ENCODE measurements at regions not wholly inside any gene's neighbourhood (a gene's known extent, or its start where the extent isn't known, plus 50 kb on each side); places are given as distances from the start of the nearest gene placed in this dataset.

DNA sequence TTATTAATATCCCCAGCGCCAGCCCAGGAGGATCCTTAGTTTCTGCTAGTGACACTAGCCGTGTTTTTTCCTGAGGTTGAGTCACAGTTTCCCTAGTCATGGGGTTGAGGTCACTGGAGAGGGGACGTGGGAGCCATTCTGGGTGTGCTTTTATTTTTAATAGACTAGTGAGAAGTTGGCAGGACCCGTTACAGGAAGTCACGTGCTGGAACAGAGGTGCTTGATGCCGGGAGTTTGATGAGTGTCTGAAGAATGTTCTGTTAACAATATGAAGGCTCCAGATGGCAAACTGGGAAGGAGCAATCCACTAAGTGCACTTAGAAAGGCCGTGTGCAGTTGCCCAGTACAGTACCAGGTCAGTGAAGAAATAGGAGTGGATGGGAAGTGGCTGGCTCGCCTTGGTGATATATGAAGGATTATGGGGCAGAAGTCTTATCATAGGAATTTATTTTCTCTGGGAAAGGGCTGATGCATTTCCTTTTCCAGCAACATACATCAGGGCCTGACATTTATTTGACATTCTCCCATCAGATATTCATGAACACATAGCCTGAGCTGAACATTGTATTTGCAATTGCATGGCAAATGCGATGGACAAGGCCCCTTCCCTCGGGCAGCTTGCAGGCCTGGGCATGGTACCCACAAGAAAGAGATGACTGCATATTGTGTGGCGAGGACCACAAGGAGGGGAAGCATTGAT lies 291.8 kb downstream of the FBXW7 start:
- H3K27ac ChIP-seq = peak overlapping the region in 1 of 2 donors; percentile 45

GRCh38 chr4:152243206-152243605 lies 292.7 kb downstream of the FBXW7 start:
- TF ChIP-seq CTCF (IDR thresholded peaks at IDR 0.05) = no peak
- no peaks in the 10 kb centered on the region for H3K9me3 ChIP-seq
- no peaks in the 10 kb centered on the region for H3K36me3 ChIP-seq
- no peaks in the 10 kb centered on the region for H3K27me3 ChIP-seq
- DNase-seq (ENCODE audit: low spot score) = no peak
- peak overlapping the region in 1 of 2 donors; percentile 45 for H3K27ac ChIP-seq
- peaks cover 0 to 15% of the 10 kb centered on the region in 2 donors for H3K4me1 ChIP-seq
- no peak overlapping the region for H3K4me3 ChIP-seq

More for the DNA sequence above, 291.8 kb downstream of the FBXW7 start:
- Histone ChIP-seq H3K36me3 (no peaks in the 10 kb centered on the region), H3K9me3 (no peaks in the 10 kb centered on the region), H3K4me3 (no peak overlapping the region), H3K4me1 (peaks cover 0 to 15% of the 10 kb centered on the region in 2 donors), H3K27me3 (no peaks in the 10 kb centered on the region)
- no peak for TF ChIP-seq CTCF (IDR thresholded peaks at IDR 0.05)
- peak; percentile 82 for DNase-seq (ENCODE audit: low spot score)

- DNase-seq (ENCODE audit: low spot score) = no peak
- H3K27ac ChIP-seq = no peak overlapping the region
- H3K4me3 ChIP-seq = no peak overlapping the region
- no peaks in the 10 kb centered on the region for H3K27me3 ChIP-seq
- peaks cover 0 to 15% of the 10 kb centered on the region in 2 donors for H3K4me1 ChIP-seq
- no peaks in the 10 kb centered on the region for H3K36me3 ChIP-seq
- no peak for TF ChIP-seq CTCF (IDR thresholded peaks at IDR 0.05)
- H3K9me3 ChIP-seq = no peaks in the 10 kb centered on the region
These were observed 295.7 kb downstream of the FBXW7 start for GRCh38 chr4:152240232-152240631.

GRCh38 chr4:152239216-152239615 lies 296.7 kb downstream of the FBXW7 start:
- H3K27me3 ChIP-seq = no peaks in the 10 kb centered on the region
- H3K9me3 ChIP-seq = no peaks in the 10 kb centered on the region
- no peak overlapping the region for H3K4me3 ChIP-seq
- no peaks in the 10 kb centered on the region for H3K36me3 ChIP-seq
- H3K4me1 ChIP-seq = peaks cover 0 to 12% of the 10 kb centered on the region in 2 donors
- no peak for TF ChIP-seq CTCF (IDR thresholded peaks at IDR 0.05)
- H3K27ac ChIP-seq = no peak overlapping the region
- DNase-seq (ENCODE audit: low spot score) = no peak

DNA sequence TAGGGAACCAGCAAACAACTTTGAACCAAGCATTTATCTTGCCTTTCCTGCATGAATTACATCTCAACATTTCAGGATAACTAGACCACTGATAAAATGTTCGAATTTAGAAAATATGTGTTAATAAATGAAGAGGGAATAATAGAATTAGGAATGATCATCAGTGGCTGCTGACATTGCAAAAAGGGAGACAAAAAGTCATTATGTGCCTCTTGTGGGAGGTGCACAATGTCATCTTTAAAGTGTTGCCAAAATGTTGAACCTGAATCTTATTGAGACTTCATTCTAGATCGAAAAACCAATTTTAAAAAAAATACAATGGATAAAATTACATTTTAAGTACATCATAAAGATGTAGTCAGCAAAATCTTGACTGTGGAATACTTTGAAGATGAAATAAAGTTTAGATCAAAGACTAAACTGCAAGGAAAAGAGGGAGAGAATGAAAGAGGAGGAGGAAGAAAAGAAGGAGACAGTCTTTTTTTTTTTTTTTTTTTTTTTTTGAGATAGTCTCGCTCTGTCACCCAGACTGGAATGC lies 299.3 kb downstream of the FBXW7 start:
- Histone ChIP-seq H3K4me3 (no peak overlapping the region), H3K9me3 (no peaks in the 10 kb centered on the region), H3K36me3 (no peaks in the 10 kb centered on the region), H3K27ac (no peak overlapping the region), H3K27me3 (no peaks in the 10 kb centered on the region), H3K4me1 (no peaks in the 10 kb centered on the region)
- no peak for DNase-seq (ENCODE audit: low spot score)
- no peak for TF ChIP-seq CTCF (IDR thresholded peaks at IDR 0.05)
